Esophagus muscularis mucosa (tissue), 3 donors: ENCODE measurements at regions not wholly inside any gene's neighbourhood (a gene's known extent, or its start where the extent isn't known, plus 50 kb on each side); places are given as distances from the start of the nearest gene placed in this dataset.
"Not testable (repeated sequence)": the region's sequence is repeated elsewhere in the genome, so short reads cannot be mapped to it uniquely, and the experiment has no call there.

Source experiments
- POLR2A ChIP-seq: fragments of 450-650 bp; IDR thresholded peaks from one replicate; pipeline ENCODE4 v1.6.1; 2017; ENCODE audit warnings: antibody characterized with exemption, moderate library complexity, mild to moderate bottlenecking, low read depth
- TF ChIP-seq, protein P1 (sequence below), 3 experiments: fragments of 200-600 bp in 2 of 3; fragments of 450-650 bp in 1 of 3; sonication (generic) in 2 of 3; IDR thresholded peaks; one replicate each; pipeline ENCODE4 v1.5.1; 2017 to 2019; ENCODE audit warnings: antibody characterized with exemption in 3 of 3, mild to moderate bottlenecking in 2 of 3, moderate library complexity in 1 of 3

DNA sequence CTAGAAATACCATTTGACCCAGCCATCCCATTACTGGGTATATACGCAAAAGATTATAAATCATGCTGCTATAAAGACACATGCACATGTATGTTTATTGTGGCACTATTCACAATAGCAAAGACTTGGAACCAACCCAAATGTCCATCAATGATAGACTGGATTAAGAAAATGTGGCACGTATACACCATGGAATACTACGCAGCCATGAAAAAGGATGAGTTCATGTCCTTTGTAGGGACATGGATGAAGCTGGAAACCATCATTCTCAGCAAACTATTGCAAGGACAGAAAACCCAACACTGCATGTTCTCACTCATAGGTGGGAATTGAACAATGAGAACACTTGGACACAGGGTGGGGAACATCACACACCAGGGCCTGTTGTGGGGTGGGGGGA, 209.3 kb downstream of the ARHGEF9 start:
- TF ChIP-seq, protein P1, sequence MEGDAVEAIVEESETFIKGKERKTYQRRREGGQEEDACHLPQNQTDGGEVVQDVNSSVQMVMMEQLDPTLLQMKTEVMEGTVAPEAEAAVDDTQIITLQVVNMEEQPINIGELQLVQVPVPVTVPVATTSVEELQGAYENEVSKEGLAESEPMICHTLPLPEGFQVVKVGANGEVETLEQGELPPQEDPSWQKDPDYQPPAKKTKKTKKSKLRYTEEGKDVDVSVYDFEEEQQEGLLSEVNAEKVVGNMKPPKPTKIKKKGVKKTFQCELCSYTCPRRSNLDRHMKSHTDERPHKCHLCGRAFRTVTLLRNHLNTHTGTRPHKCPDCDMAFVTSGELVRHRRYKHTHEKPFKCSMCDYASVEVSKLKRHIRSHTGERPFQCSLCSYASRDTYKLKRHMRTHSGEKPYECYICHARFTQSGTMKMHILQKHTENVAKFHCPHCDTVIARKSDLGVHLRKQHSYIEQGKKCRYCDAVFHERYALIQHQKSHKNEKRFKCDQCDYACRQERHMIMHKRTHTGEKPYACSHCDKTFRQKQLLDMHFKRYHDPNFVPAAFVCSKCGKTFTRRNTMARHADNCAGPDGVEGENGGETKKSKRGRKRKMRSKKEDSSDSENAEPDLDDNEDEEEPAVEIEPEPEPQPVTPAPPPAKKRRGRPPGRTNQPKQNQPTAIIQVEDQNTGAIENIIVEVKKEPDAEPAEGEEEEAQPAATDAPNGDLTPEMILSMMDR (IDR thresholded peaks at IDR 0.05) = not testable (repeated sequence)
- not testable (repeated sequence) for TF ChIP-seq POLR2A
